NB4 (cell line): ENCODE measurements at regions not wholly inside any gene's neighbourhood (a gene's known extent, or its start where the extent isn't known, plus 50 kb on each side); places are given as distances from the start of the nearest gene placed in this dataset.

Source experiments
- POLR2A ChIP-seq: IDR thresholded peaks from 2 replicates; pipeline ENCODE4 v1.6.1; 2011; ENCODE audit warnings: mild to moderate bottlenecking; ENCODE audit not compliant: insufficient read length; ENCODE audit errors: extremely low read depth
- TF ChIP-seq, protein P1 (sequence below): IDR thresholded peaks from one replicate; pipeline ENCODE4 v1.5.1; 2012; ENCODE audit warnings: low read depth, low read length

DNA sequence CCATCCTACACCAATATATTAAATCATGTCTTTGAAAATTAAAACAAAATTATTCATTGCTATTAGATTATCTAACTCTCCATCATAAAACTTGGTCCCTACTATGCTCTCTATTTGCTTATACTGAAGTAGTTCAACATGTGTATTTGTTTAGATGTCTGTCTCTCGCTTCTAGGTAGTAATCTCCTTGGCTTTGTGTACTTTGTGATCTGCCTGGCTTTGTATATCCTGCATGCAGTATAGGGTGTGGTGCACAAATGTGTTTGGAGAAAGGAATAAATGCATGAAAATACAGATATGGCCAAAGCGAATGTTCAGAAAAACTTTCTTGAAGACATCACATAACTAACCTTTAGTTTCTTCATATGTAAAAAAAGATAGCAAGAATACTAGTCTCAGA, 246.6 kb upstream of the LRFN5 start:
- TF ChIP-seq, protein P1, sequence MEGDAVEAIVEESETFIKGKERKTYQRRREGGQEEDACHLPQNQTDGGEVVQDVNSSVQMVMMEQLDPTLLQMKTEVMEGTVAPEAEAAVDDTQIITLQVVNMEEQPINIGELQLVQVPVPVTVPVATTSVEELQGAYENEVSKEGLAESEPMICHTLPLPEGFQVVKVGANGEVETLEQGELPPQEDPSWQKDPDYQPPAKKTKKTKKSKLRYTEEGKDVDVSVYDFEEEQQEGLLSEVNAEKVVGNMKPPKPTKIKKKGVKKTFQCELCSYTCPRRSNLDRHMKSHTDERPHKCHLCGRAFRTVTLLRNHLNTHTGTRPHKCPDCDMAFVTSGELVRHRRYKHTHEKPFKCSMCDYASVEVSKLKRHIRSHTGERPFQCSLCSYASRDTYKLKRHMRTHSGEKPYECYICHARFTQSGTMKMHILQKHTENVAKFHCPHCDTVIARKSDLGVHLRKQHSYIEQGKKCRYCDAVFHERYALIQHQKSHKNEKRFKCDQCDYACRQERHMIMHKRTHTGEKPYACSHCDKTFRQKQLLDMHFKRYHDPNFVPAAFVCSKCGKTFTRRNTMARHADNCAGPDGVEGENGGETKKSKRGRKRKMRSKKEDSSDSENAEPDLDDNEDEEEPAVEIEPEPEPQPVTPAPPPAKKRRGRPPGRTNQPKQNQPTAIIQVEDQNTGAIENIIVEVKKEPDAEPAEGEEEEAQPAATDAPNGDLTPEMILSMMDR: no peak
- no peak for TF ChIP-seq POLR2A
